Thyroid gland (tissue), 4 donors: ENCODE measurements at regions not wholly inside any gene's neighbourhood (a gene's known extent, or its start where the extent isn't known, plus 50 kb on each side); places are given as distances from the start of the nearest gene placed in this dataset.

Experiments
- POLR2A ChIP-seq, 2 donors: fragments of 450-650 bp; IDR thresholded peaks; one replicate each; pipeline ENCODE4 v1.6.1; 2017; ENCODE audit warnings: antibody characterized with exemption in 2 of 2, mild to moderate bottlenecking in 2 of 2, moderate library complexity in 1 of 2
- TF ChIP-seq, protein P1 (sequence below), 6 experiments: fragments of 200-600 bp in 3 of 6; fragments of 450-650 bp in 3 of 6; sonication (generic) in 3 of 6; IDR thresholded peaks; one replicate each; pipeline ENCODE4 v1.5.1; 2016 to 2019; ENCODE audit warnings: antibody characterized with exemption in 6 of 6, mild to moderate bottlenecking in 2 of 6, inconsistent platforms in 1 of 6, moderate library complexity in 1 of 6

DNA sequence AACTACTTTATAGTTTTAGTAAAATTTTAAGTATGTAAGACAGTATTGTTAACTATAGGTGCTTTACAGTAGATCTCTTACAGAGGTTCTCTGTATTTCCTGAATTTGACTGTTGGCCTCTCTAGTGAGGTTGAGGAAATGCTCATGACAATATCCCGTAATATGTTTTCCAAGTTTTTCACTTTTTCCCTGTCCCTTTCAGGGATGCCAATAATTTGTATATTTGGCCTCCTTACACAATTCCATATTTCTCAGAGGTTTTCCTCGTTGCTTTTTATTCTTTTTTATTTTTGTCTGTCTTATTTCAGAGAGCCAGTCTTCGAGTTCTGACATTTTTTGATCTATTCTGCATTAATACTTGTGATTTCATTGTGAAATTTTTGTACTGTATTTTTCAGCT lies 233.7 kb upstream of the PDE3A start:
- TF ChIP-seq, protein P1, sequence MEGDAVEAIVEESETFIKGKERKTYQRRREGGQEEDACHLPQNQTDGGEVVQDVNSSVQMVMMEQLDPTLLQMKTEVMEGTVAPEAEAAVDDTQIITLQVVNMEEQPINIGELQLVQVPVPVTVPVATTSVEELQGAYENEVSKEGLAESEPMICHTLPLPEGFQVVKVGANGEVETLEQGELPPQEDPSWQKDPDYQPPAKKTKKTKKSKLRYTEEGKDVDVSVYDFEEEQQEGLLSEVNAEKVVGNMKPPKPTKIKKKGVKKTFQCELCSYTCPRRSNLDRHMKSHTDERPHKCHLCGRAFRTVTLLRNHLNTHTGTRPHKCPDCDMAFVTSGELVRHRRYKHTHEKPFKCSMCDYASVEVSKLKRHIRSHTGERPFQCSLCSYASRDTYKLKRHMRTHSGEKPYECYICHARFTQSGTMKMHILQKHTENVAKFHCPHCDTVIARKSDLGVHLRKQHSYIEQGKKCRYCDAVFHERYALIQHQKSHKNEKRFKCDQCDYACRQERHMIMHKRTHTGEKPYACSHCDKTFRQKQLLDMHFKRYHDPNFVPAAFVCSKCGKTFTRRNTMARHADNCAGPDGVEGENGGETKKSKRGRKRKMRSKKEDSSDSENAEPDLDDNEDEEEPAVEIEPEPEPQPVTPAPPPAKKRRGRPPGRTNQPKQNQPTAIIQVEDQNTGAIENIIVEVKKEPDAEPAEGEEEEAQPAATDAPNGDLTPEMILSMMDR (IDR thresholded peaks at IDR 0.05): no peak
- TF ChIP-seq POLR2A (IDR thresholded peaks at IDR 0.05): no peak
